RKO (cell line): ENCODE measurements at regions not wholly inside any gene's neighbourhood (a gene's known extent, or its start where the extent isn't known, plus 50 kb on each side); places are given as distances from the start of the nearest gene placed in this dataset.
"Not testable (repeated sequence)": the region's sequence is repeated elsewhere in the genome, so short reads cannot be mapped to it uniquely, and the experiment has no call there.

Experiments
- DNase-seq: peaks from one replicate; pipeline ENCODE4 v3.0.0-alpha.2; 2016; ENCODE audit warnings: low spot score

DNA sequence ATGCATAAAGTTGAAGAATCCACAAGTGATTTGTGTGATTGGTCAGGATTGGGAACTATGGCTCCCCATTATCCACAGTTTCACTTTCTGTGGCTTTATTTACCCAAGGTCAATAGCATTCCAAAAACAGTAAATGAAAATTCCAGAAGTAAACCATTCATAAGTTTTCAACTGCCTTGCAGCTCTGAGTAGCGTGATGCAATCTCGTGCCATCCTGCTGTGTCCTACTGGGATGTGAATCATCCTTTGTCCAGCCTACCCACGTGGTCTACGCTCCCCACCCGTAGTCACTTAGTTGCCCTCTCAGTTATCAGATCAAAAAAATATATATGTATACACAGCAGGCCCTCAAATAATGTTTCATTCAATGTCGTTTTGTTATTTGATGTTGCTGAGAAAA is 89.0 kb upstream of the DLGAP1 start:
- DNase-seq = peak; percentile 1

DNA sequence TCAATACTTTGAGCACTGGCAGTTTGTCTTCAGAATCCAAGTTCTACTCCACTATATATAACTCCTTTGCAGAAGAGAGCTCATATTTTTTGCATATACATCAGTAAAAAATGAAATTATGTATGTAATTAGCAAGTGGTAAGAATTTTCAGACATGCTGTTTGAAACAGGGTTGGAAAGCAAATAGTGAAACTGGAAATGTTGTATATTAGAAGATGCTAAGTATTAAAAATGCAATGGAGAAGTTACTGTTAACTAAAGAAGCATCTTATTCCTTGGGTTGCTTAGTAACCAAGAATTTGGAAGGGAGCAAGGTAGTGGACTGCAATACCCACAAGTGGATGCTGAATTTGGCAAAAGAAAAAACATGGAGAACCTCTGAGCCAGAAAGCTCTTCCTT is 88.6 kb upstream of the DLGAP1 start:
- no peak for DNase-seq

DNA sequence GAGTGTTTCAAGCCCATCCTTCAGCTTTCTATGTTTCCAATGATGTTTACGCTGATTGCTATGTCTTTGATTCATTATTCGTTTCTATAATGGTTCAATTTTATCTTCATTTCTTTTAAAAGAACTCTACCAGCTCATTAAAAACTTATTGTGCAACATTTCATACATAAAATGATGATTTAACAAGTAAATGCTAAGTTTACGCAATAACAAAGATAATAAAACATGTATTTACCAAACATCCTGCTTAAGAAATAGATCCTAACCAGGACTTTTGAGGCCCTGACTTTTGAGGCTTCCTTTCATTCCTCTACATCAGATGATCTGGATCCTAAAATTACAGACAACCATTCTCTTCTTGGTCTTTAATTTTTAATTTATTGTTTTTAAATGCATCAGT is 86.5 kb upstream of the DLGAP1 start:
- no peak for DNase-seq

DNA sequence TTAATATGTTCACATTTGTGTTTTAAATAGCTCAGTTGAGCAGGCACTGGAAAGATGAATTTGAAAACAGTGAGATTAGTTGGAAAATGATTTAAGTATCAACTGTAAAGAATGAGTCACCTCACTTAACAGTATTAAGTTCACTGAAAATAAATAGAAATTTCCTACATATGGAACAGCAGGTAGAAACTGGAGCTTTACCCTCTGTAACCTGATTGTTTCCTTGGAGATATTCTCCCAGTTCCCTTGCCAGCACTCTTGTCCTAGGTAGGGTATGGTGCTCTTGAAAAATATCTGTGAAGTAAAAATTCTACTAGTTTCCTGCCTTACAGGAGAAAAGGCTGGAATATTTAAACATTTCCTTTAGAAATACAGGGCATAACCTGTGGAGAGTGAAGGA is 81.3 kb upstream of the DLGAP1 start:
- DNase-seq = no peak

DNA sequence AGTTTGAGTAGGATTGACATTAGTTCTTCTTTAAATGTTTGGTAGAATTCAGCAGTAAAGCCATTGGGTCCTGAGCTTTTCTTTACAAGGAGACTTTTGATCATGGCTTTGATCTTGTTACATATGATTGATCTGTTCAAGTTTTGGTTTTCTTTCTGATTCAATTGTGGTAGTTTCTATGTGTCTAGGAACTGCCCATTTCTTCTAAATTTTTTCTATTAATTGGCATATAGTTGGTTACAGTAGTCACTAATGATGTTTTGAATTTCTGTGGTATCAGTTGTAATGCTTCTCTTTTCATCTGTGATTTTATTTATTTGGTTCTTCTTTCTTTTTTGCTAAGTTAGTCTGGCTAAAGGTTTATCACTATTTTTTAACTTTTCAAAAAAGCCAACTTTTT is 73.3 kb upstream of the DLGAP1 start:
- DNase-seq = no peak

DNA sequence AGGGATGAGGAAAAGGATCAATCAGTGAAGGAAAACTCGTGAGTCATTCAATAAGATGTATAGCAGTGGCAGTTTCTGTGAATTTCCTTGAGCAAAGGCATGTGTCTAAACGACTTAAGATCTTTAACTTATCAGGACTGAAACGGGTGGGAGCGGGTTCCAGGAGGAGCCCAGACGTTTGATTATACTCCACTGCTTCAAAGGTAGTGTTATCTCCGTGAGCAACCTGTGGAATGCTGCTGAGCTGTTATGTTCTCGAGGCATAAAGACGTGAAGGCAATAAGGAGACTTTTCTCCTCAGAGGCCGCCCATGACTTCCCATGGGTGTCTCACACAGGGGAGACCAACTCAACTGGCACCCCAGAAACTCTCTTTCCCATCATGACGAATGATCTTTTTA is 72.7 kb upstream of the DLGAP1 start:
- DNase-seq = not testable (repeated sequence)

DNA sequence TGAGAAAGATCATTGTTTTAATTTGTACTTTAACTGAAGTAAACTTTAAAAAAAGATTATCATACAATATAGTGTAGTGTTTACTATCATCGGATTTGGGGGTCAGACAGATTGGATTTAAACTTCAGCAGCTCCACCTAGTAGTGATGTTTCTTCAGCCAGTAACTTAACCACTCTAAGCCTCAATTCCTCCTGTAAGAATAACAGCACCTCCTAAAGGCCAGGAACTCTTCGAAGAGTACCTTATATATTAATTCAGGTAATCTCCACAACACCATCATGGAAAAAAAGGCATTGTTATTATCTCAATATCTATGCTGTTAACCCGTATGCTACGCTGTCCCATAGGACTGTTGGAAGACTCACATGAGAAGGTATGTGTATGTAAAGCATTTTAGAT is 69.0 kb upstream of the DLGAP1 start:
- DNase-seq = no peak

DNA sequence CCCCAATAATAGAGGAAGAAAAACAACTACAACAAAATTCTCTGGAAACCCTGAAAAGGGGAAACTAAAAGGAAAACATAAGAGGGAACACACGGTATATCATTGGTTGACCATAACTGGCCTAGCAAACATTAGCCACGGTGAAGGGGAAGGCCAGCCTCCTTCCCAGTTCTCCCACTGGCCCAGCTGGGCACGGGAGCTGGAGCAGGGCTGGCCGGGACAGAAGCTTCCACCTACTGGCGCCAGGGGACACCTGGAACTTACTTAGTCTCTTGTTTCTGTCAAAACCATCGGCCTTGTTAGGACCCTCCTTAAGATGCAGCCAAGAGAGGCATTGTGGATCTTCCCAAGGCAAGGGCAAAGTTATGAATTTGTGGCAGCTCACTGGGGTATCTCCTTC is 56.1 kb upstream of the DLGAP1 start:
- DNase-seq = no peak

DNA sequence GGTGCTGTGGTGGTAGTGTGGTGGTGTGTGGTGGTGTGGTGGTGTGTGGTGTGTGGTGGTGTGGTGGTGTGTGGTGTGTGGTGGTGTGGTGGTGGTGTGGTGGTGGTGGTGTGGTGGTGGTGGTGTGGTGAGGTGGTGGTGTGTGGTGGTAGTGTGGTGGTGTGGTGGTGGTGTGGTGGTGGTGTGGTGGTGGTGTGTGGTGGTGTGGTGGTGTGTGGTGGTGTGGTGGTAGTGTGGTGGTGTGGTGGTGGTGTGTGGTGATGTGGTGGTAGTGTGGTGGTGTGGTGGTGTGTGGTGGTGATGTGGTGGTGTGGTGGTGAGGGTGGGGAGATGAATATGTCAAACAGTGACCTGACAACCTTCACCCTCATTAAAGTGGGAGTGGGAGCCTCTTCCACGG is 55.6 kb upstream of the DLGAP1 start:
- DNase-seq = no peak

DNA sequence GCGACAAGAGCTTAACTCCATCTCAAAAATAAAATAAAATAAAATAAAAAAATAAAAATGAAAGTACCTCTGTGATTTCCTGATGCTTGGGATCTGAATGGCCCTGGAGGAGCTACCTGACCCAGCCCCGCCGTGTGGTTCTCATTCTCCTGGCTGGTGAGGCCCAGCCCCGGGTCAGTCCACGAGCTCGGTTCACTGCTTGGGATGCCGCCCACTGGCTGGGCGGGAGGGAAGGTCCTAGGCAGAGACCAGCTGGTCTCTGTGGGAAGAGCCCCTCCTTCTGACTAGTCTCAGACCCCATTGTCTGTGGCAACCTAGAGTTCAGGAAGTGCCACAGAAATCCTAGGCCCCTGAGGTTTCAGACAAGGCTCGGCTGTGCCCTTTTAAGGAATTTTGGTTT is 55.1 kb upstream of the DLGAP1 start:
- DNase-seq = no peak
